A549 (cell line): ENCODE measurements at regions not wholly inside any gene's neighbourhood (a gene's known extent, or its start where the extent isn't known, plus 50 kb on each side); places are given as distances from the start of the nearest gene placed in this dataset.

Experiments
- ATAC-seq, 2 experiments: fragments of 200-7000 bp in 1 of 2; fragments of >200 bp in 1 of 2; cut with Nextera tagmentation in 1 of 2; cut with Tn5 transposase in 1 of 2; 3 replicates each; pipeline versions ENCODE4 v1.8.0 to v1.9.1; 2018 to 2020; ENCODE audit warnings: mild to moderate bottlenecking in 1 of 2, moderate library complexity in 1 of 2
- CTCF ChIA-PET: fragments of 300-600 bp; sonication (Branson Sonifier 250); formaldehyde crosslinking; extraction: SDS; loops from one replicate; lab custom pipeline; 2021; ENCODE audit warnings: antibody characterized with exemption, inconsistent platforms; lab: Yijun Ruan, JAX
- POLR2A ChIA-PET: fragments of 350-600 bp; formaldehyde crosslinking; extraction: SDS; loops from one replicate; lab custom pipeline; 2021; ENCODE audit warnings: antibody characterized with exemption, inconsistent platforms; lab: Yijun Ruan, JAX
- DNase-seq, 2 experiments: peaks; one replicate each; pipeline versions ENCODE4 v3.0.0 to v3.0.0-alpha.2; 2011 to 2016; ENCODE audit warnings: low read depth in 1 of 2, low spot score in 1 of 2
- FAIRE-seq: peaks from 2 replicates; lab custom pipeline; 2011; peaks lifted over from hg19 to GRCh38; lab: Jason Lieb, UNC
- H3K27ac ChIP-seq, 2 experiments: fragments of >200 bp; sonication (Bioruptor Twin); formaldehyde crosslinking; 3 replicates each; pipeline ENCODE4 v1.5.1; 2016 to 2017
- H3K4me1 ChIP-seq: fragments of >200 bp; sonication (Bioruptor Twin); formaldehyde crosslinking; 3 replicates; pipeline ENCODE4 v1.6.1; 2016
- H3K4me2 ChIP-seq: fragments of >200 bp; sonication (Bioruptor Twin); formaldehyde crosslinking; 3 replicates; pipeline ENCODE4 v1.6.1; 2016
- H3K4me3 ChIP-seq: fragments of >200 bp; sonication (Bioruptor Twin); formaldehyde crosslinking; 3 replicates; pipeline ENCODE4 v1.5.1; 2016
- H3K9me3 ChIP-seq: fragments of >200 bp; sonication (Bioruptor Twin); formaldehyde crosslinking; 3 replicates; pipeline ENCODE4 v1.6.1; 2016
- CBX8 ChIP-seq: fragments of 200-600 bp; sonication (generic); IDR thresholded peaks from 2 replicates; pipeline ENCODE4 v1.6.1; 2016
- CHD2 ChIP-seq: fragments of 150-350 bp; IDR thresholded peaks from 2 replicates; pipeline ENCODE4 v1.6.1; 2014; ENCODE audit warnings: low read length; ENCODE audit not compliant: partially characterized antibody
- CHD4 ChIP-seq: fragments of 200-600 bp; sonication (generic); IDR thresholded peaks from 2 replicates; pipeline ENCODE4 v1.6.1; 2016; ENCODE audit warnings: antibody characterized with exemption, mild to moderate bottlenecking, borderline replicate concordance
- EHF ChIP-seq: fragments of 250-450 bp; sonication (Bioruptor Pico); IDR thresholded peaks from 2 replicates; pipeline ENCODE4 v1.5.0; 2020; ENCODE audit warnings: mild to moderate bottlenecking
- EHMT2 ChIP-seq: fragments of 200-600 bp; sonication (generic); IDR thresholded peaks from 2 replicates; pipeline ENCODE4 v1.6.1; 2016; ENCODE audit warnings: antibody characterized with exemption, low read depth, mild to moderate bottlenecking, moderate library complexity
- FOSL2 ChIP-seq, 2 experiments: fragments of 450-650 bp in 1 of 2; fragments of >200 bp in 1 of 2; sonication (Bioruptor Twin) in 1 of 2; formaldehyde crosslinking; IDR thresholded peaks; 2 replicates each; pipeline versions ENCODE4 v1.5.0 to v1.6.1; 2016 to 2020; ENCODE audit warnings: mild to moderate bottlenecking in 1 of 2, moderate library complexity in 1 of 2
- HDAC2 ChIP-seq: fragments of 200-600 bp; sonication (generic); IDR thresholded peaks from 2 replicates; pipeline ENCODE4 v1.6.1; 2016
- HOXB5 ChIP-seq: fragments of 250-450 bp; sonication (Bioruptor Pico); IDR thresholded peaks from 2 replicates; pipeline ENCODE4 v1.5.0; 2020; ENCODE audit warnings: mild to moderate bottlenecking, moderate library complexity
- JUNB ChIP-seq: fragments of >200 bp; sonication (Bioruptor Twin); formaldehyde crosslinking; IDR thresholded peaks from 2 replicates; pipeline ENCODE4 v1.6.1; 2016
- KDM1A ChIP-seq: fragments of 200-600 bp; sonication (generic); IDR thresholded peaks from 2 replicates; pipeline ENCODE4 v1.6.1; 2016; ENCODE audit warnings: low read depth, mild to moderate bottlenecking
- KDM5A ChIP-seq: fragments of 200-600 bp; sonication (generic); IDR thresholded peaks from 2 replicates; pipeline ENCODE4 v1.6.1; 2016; ENCODE audit warnings: antibody characterized with exemption, mild to moderate bottlenecking
- MAFK ChIP-seq: fragments of 450-650 bp; IDR thresholded peaks from 2 replicates; pipeline ENCODE4 v1.6.1; 2014; ENCODE audit not compliant: partially characterized antibody
- NFE2L2 ChIP-seq: fragments of 150-350 bp; conservative IDR thresholded peaks from 2 replicates; pipeline ENCODE4 v1.6.1; 2014; ENCODE audit warnings: low read length
- PBX3 ChIP-seq: IDR thresholded peaks from 2 replicates; pipeline ENCODE4 v1.6.1; 2012
- POLR2A ChIP-seq: IDR thresholded peaks from 2 replicates; pipeline ENCODE4 v1.6.1; 2012; ENCODE audit warnings: mild to moderate bottlenecking, low read length
- RAD21 ChIP-seq, 2 experiments: fragments of >200 bp in 1 of 2; sonication (Bioruptor Twin) in 1 of 2; formaldehyde crosslinking in 1 of 2; IDR thresholded peaks in 1 of 2; conservative IDR thresholded peaks in 1 of 2; 2 replicates in 1 of 2; 3 replicates in 1 of 2; pipeline ENCODE4 v1.6.1; 2012 to 2018; ENCODE audit warnings: inconsistent platforms in 1 of 2
- RCOR1 ChIP-seq: fragments of 150-350 bp; IDR thresholded peaks from 2 replicates; pipeline ENCODE4 v1.6.1; 2014; ENCODE audit warnings: antibody characterized with exemption, low read length, low read depth
- REST ChIP-seq: fragments of 200-600 bp; sonication (generic); IDR thresholded peaks from 2 replicates; pipeline ENCODE4 v1.6.1; 2016; ENCODE audit warnings: antibody characterized with exemption, mild to moderate bottlenecking, moderate library complexity
- TP53 ChIP-seq: fragments of 250-450 bp; sonication (Bioruptor Pico); IDR thresholded peaks from 2 replicates; pipeline ENCODE4 v1.5.0; 2021; ENCODE audit warnings: mild to moderate bottlenecking, moderate library complexity
- ZC3H11A ChIP-seq: fragments of 450-650 bp; IDR thresholded peaks from 2 replicates; pipeline ENCODE4 v1.6.1; 2014; ENCODE audit warnings: antibody characterized with exemption, mild to moderate bottlenecking
- ZNF302 ChIP-seq: fragments of 250-450 bp; sonication (Bioruptor Pico); IDR thresholded peaks from 2 replicates; pipeline ENCODE4 v1.9.0; 2021; ENCODE audit warnings: inconsistent platforms, mild to moderate bottlenecking, moderate library complexity
- ZSCAN20 ChIP-seq: fragments of 250-450 bp; sonication (Bioruptor Pico); IDR thresholded peaks from 2 replicates; pipeline ENCODE4 v1.8.0; 2022; ENCODE audit warnings: mild to moderate bottlenecking, moderate library complexity
- WGBS: methylation state at CpG from one replicate; pipeline ENCODE4 v1.1.6; 2017; ENCODE audit errors: missing lambda C conversion rate; 5-methylcytosine and 5-hydroxymethylcytosine counted together
- TF ChIP-seq, protein P1 (sequence below): fragments of >200 bp; sonication (Bioruptor Twin); formaldehyde crosslinking; IDR thresholded peaks from 3 replicates; pipeline ENCODE4 v1.6.1; 2016
- TF ChIP-seq, protein P2 (sequence below): IDR thresholded peaks from 2 replicates; pipeline ENCODE4 v1.6.1; 2012; ENCODE audit warnings: low read depth, borderline replicate concordance
- TF ChIP-seq, protein P3 (sequence below): fragments of 450-650 bp; IDR thresholded peaks from 2 replicates; pipeline ENCODE4 v1.6.1; 2014; ENCODE audit warnings: antibody characterized with exemption

DNA sequence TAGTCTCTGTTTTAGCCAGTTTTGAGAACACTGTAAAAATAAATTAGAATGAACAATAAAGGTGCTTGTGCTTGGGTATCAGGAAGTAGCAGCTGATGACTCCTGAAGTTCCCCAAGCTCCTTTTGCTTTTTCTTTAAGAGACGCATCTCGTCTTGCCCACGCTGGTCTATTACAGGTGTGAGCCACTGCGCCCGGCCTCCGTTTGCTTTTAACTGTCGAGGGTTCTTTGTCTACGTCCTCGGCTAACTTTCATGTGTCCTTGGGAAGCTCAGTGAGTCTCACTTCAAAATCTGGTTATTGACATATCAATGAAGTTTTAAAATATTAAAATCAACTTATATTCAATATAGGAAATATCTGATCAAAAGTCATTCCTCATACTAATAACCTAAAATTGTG, 246.5 kb downstream of the FBXO15 start:
- FAIRE-seq (no peak), ATAC-seq (no peak), DNase-seq (no peak)
- TF ChIP-seq NFE2L2 (no peak), EHF (no peak), TP53 (CRISPR knock-in tag) (no peak), POLR2A (no peak), JUNB (no peak), FOSL2 (IDR thresholded peaks at IDR 0.05) (no peak), FOSL2 (CRISPR knock-in tag; IDR thresholded peaks at IDR 0.05) (no peak)
- TF ChIP-seq, protein P1, sequence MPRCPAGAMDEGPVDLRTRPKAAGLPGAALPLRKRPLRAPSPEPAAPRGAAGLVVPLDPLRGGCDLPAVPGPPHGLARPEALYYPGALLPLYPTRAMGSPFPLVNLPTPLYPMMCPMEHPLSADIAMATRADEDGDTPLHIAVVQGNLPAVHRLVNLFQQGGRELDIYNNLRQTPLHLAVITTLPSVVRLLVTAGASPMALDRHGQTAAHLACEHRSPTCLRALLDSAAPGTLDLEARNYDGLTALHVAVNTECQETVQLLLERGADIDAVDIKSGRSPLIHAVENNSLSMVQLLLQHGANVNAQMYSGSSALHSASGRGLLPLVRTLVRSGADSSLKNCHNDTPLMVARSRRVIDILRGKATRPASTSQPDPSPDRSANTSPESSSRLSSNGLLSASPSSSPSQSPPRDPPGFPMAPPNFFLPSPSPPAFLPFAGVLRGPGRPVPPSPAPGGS = no peak
- Histone ChIP-seq H3K9me3 (no peaks in the 10 kb centered on the region), H3K4me2 (no peak overlapping the region), H3K4me3 (no peak overlapping the region), H3K4me1 (no peaks in the 10 kb centered on the region), H3K27ac (no peak overlapping the region)
- WGBS = 64% methylated on average over 9 of the region's 9 CpGs
- ChIA-PET POLR2A (no interaction called here), CTCF (interaction anchor here (1.2 kb wide), 1 partner anchor 10 kb away, joined by 3 read pairs; no protein-coding TSS in a partner anchor)

DNA sequence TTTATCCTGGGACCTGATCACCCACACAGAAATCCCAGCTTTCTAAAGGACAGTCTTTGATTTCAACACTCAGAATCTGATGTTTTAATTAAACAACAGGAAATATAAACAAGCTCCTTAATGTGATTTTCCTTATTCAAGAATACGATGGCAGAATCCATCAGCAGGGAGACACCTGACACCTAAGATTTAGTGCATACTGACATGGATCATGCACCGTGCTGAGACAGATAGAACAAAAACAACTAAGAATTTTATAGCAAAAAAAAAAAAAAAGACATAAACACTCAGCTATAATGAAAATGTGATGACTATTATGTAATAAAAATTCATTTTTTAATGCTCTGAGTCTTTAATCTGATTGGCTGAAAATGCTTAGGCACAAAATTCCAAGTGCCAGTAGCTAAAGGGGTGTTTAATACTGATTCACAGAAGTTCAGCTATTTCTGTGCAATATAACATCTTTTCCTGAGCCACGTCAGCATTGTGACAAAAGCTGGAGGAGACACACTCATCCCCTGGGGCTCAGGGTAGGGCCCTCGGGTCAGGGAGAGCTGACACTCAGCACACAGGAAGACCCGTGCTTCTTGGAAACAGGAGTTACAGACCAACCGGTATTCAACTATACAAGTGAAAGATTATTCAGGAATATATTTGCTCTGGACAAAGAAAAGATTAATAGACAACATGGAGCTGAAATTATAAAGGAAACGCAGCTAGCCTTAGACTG, 247.4 kb downstream of the FBXO15 start:
- POLR2A ChIA-PET = no interaction called here
- Histone ChIP-seq H3K27ac (no peak overlapping the region), H3K4me3 (no peak overlapping the region), H3K4me1 (no peaks in the 10 kb centered on the region), H3K9me3 (no peaks in the 10 kb centered on the region), H3K4me2 (no peak overlapping the region)
- FAIRE-seq (no peak), ATAC-seq (no peak), DNase-seq (no peak)
- CTCF ChIA-PET = interaction anchor here (1.2 kb wide), 1 partner anchor 9 kb away, joined by 3 read pairs; no protein-coding TSS in a partner anchor
- 8% methylated on average over 7 of the region's 7 CpGs for WGBS
- TF ChIP-seq HDAC2 (no peak), CHD2 (no peak), KDM5A (no peak), CBX8 (no peak), RCOR1 (no peak)
- TF ChIP-seq, protein P2, sequence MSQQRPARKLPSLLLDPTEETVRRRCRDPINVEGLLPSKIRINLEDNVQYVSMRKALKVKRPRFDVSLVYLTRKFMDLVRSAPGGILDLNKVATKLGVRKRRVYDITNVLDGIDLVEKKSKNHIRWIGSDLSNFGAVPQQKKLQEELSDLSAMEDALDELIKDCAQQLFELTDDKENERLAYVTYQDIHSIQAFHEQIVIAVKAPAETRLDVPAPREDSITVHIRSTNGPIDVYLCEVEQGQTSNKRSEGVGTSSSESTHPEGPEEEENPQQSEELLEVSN = no peak

DNA sequence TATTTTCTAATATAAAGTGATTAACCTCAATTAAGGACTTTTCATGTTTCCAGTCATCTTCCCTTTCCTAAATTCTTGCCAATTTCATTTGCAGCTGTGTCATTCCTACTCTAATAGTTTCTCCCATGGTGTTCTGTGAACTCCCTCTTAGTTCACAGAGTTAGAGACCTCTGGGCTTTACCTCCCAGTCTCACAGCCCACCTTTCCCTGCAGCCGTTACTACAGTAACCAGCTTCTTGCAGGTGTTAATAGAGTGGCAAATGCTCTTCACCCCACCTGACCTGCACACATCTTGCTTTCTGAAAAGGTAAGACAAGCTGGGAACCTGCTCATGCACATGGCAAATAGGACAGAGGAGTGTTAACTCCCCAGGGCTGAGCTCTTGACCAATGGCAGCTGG, 250.1 kb downstream of the FBXO15 start:
- no peaks in the 10 kb centered on the region for H3K9me3 ChIP-seq
- ChIA-PET POLR2A (no interaction called here), CTCF (no interaction called here)
- 9% methylated on average over 1 of the region's 1 CpG for WGBS
- ATAC-seq = no peak
- H3K4me2 ChIP-seq = no peak overlapping the region
- no peak overlapping the region for H3K27ac ChIP-seq
- no peaks in the 10 kb centered on the region for H3K4me1 ChIP-seq
- no peak for DNase-seq
- no peak overlapping the region for H3K4me3 ChIP-seq
- no peak for FAIRE-seq
- TF ChIP-seq REST = no peak
- no peak for TF ChIP-seq PBX3
- no peak for TF ChIP-seq HOXB5
- no peak for TF ChIP-seq TP53 (CRISPR knock-in tag)
- TF ChIP-seq ZC3H11A = no peak
- TF ChIP-seq ZSCAN20 (CRISPR knock-in tag) = no peak
- no peak for TF ChIP-seq MAFK
- no peak for TF ChIP-seq RAD21 (conservative IDR thresholded peaks at IDR 0.05 in 1 of 2, IDR thresholded peaks at IDR 0.05 in 1 of 2)
- TF ChIP-seq, protein P3, sequence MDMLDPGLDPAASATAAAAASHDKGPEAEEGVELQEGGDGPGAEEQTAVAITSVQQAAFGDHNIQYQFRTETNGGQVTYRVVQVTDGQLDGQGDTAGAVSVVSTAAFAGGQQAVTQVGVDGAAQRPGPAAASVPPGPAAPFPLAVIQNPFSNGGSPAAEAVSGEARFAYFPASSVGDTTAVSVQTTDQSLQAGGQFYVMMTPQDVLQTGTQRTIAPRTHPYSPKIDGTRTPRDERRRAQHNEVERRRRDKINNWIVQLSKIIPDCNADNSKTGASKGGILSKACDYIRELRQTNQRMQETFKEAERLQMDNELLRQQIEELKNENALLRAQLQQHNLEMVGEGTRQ = no peak
- TF ChIP-seq ZNF302 (CRISPR knock-in tag) = no peak
- no peak for TF ChIP-seq EHMT2
- no peak for TF ChIP-seq KDM1A
- TF ChIP-seq CBX8 = no peak
- TF ChIP-seq EHF = no peak
- TF ChIP-seq CHD4 = no peak
